GM12892 (cell line): ENCODE measurements at regions not wholly inside any gene's neighbourhood (a gene's known extent, or its start where the extent isn't known, plus 50 kb on each side); places are given as distances from the start of the nearest gene placed in this dataset.

Experiments used
- POLR2A ChIP-seq: IDR thresholded peaks from 2 replicates; pipeline ENCODE4 v1.6.1; 2011; ENCODE audit warnings: low read depth, low read length, control low read depth
- POLR2AphosphoS5 ChIP-seq: IDR thresholded peaks from 2 replicates; pipeline ENCODE4 v1.6.1; 2011; ENCODE audit warnings: low read depth, low read length, control low read depth

GRCh38 chr20:11130554-11131166 lies 456.9 kb upstream of the JAG1 start:
- TF ChIP-seq POLR2A (no peak), POLR2AphosphoS5 (no peak)
